Activated CD8-positive, alpha-beta T cell treated with anti-CD3 and anti-CD28 coated beads, Interleukin-2, amount 10 ng/mL, durations not matched to agents 7 days and 5 days (primary cell): ENCODE measurements at regions not wholly inside any gene's neighbourhood (a gene's known extent, or its start where the extent isn't known, plus 50 kb on each side); places are given as distances from the start of the nearest gene placed in this dataset.

Experiments
- ATAC-seq: fragments of 150-1000 bp; cut with Tn5 transposase; one replicate; pipeline ENCODE4 v1.10.0; 2021; ENCODE audit warnings: moderate library complexity
- CTCF ChIA-PET: fragments of 350-600 bp; sonication (Branson Sonifier 250); formaldehyde crosslinking; loops from one replicate; lab custom pipeline; 2021; ENCODE audit warnings: antibody characterized with exemption; lab: Charles Lee
- POLR2A ChIA-PET: fragments of 350-600 bp; sonication (Branson Sonifier 250); formaldehyde crosslinking; loops from one replicate; lab custom pipeline; 2021; ENCODE audit warnings: antibody characterized with exemption; lab: Charles Lee
- DNase-seq: peaks from one replicate; pipeline ENCODE4 v3.0.0-alpha.2; 2020
- H3K27ac Mint-ChIP-seq: one replicate; pipeline ENCODE4 v1.8.0; 2021; ENCODE audit warnings: mild to moderate bottlenecking, mixed read lengths
- H3K27me3 Mint-ChIP-seq: one replicate; pipeline ENCODE4 v1.8.0; 2021; ENCODE audit warnings: low read depth, mixed read lengths
- H3K36me3 Mint-ChIP-seq: one replicate; pipeline ENCODE4 v1.8.0; 2021; ENCODE audit warnings: low read depth, mixed read lengths
- H3K4me1 Mint-ChIP-seq: one replicate; pipeline ENCODE4 v1.8.0; 2021; ENCODE audit warnings: low read depth, mixed read lengths
- H3K4me3 Mint-ChIP-seq: one replicate; pipeline ENCODE4 v1.8.0; 2021; ENCODE audit warnings: mild to moderate bottlenecking, mixed read lengths
- H3K9me3 Mint-ChIP-seq: one replicate; pipeline ENCODE4 v1.8.0; 2022; ENCODE audit warnings: mixed read lengths; ENCODE audit not compliant: insufficient read depth

GRCh38 chr11:11016943-11017342 lies 159.1 kb upstream of the ZBED5 start:
- no peak overlapping the region for H3K4me3 Mint-ChIP-seq
- peaks cover 24% of the 10 kb centered on the region for H3K27me3 Mint-ChIP-seq
- H3K4me1 Mint-ChIP-seq, result no peaks in the 10 kb centered on the region
- H3K9me3 Mint-ChIP-seq, result no peaks in the 10 kb centered on the region
- no peak overlapping the region for H3K27ac Mint-ChIP-seq
- POLR2A ChIA-PET, result no interaction called here
- DNase-seq (no peak), ATAC-seq (no peak)
- CTCF ChIA-PET, result no interaction called here
- no peaks in the 10 kb centered on the region for H3K36me3 Mint-ChIP-seq

DNA sequence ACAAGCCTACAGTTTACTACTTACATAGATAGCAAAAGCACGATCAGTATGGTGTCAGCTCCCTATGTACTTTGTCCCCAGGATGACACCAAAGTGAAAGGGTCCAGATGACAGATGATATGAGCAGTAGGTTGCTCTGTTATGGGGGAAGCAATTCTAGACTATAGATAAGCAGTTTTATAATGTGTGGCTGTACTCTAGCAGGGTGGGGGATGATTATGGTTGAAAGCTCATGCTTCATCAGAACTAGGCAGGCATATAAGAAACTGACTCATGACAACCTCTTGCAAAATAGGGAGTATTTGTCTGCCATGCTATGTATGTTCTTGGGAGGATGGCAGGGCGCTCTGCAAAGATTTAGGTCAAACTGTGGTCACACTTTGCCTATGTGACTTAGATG lies 158.2 kb upstream of the ZBED5 start:
- DNase-seq (no peak), ATAC-seq (no peak)
- H3K27ac Mint-ChIP-seq, result no peak overlapping the region
- no peaks in the 10 kb centered on the region for H3K4me1 Mint-ChIP-seq
- H3K9me3 Mint-ChIP-seq, result no peaks in the 10 kb centered on the region
- H3K27me3 Mint-ChIP-seq, result peaks cover 27% of the 10 kb centered on the region
- POLR2A ChIA-PET, result no interaction called here
- CTCF ChIA-PET, result interaction anchor here (0.8 to 2.8 kb wide), 7 partner anchors 11 to 223 kb away, joined by 3 to 14 read pairs (median 3); no protein-coding TSS in a partner anchor
- H3K4me3 Mint-ChIP-seq, result no peak overlapping the region
- H3K36me3 Mint-ChIP-seq, result no peaks in the 10 kb centered on the region

GRCh38 chr11:11011617-11012016 lies 153.8 kb upstream of the ZBED5 start:
- no peaks in the 10 kb centered on the region for H3K36me3 Mint-ChIP-seq
- CTCF ChIA-PET, result interaction anchor here (1.1 to 1.7 kb wide), 2 partner anchors 9 to 16 kb away, joined by 3 to 4 read pairs; no protein-coding TSS in a partner anchor
- DNase-seq (no peak), ATAC-seq (no peak)
- no peaks in the 10 kb centered on the region for H3K4me1 Mint-ChIP-seq
- H3K27ac Mint-ChIP-seq, result no peak overlapping the region
- no peak overlapping the region for H3K4me3 Mint-ChIP-seq
- no peaks in the 10 kb centered on the region for H3K9me3 Mint-ChIP-seq
- POLR2A ChIA-PET, result no interaction called here
- peaks cover 49% of the 10 kb centered on the region for H3K27me3 Mint-ChIP-seq

GRCh38 chr11:11010624-11011127 lies 152.8 kb upstream of the ZBED5 start:
- no peak for ATAC-seq
- ChIA-PET POLR2A (no interaction called here), CTCF (interaction anchor here (1.1 to 2.4 kb wide), 4 partner anchors 10 to 218 kb away, joined by 3 to 7 read pairs (median 6); no protein-coding TSS in a partner anchor)
- H3K27ac Mint-ChIP-seq, result no peak overlapping the region
- no peak for DNase-seq
- H3K27me3 Mint-ChIP-seq, result peaks cover 53% of the 10 kb centered on the region
- no peak overlapping the region for H3K4me3 Mint-ChIP-seq
- no peaks in the 10 kb centered on the region for H3K9me3 Mint-ChIP-seq
- no peaks in the 10 kb centered on the region for H3K36me3 Mint-ChIP-seq
- H3K4me1 Mint-ChIP-seq, result no peaks in the 10 kb centered on the region

GRCh38 chr11:11009179-11009578 lies 151.3 kb upstream of the ZBED5 start:
- no peak overlapping the region for H3K27ac Mint-ChIP-seq
- H3K4me3 Mint-ChIP-seq, result no peak overlapping the region
- no peak for DNase-seq
- peaks cover 59% of the 10 kb centered on the region for H3K27me3 Mint-ChIP-seq
- ATAC-seq, result no peak
- POLR2A ChIA-PET, result no interaction called here
- no peaks in the 10 kb centered on the region for H3K4me1 Mint-ChIP-seq
- no peaks in the 10 kb centered on the region for H3K36me3 Mint-ChIP-seq
- CTCF ChIA-PET, result interaction anchor here (1.9 to 2.4 kb wide), 2 partner anchors 75 to 217 kb away, joined by 7 read pairs; no protein-coding TSS in a partner anchor
- no peaks in the 10 kb centered on the region for H3K9me3 Mint-ChIP-seq

DNA sequence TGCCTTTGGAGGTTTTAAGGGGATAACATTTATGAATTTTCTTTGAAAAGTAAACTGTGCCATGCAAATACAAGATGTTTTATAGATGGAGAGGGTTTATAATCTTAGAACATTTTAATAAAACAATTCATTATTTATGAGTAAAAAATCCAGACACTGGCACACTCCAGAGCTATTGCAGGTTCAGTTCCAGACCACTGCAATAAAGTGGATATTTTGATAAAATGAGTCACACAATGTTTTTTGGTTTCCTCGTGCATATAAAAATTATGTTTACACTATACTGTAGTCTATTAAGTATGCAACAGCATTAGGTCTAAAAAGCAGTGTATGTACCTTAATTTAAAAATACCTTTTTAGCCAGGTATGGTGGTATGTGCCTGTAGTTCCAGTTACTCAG lies 146.2 kb upstream of the ZBED5 start:
- H3K36me3 Mint-ChIP-seq, result no peaks in the 10 kb centered on the region
- POLR2A ChIA-PET, result no interaction called here
- ATAC-seq, result no peak
- no peak overlapping the region for H3K4me3 Mint-ChIP-seq
- CTCF ChIA-PET, result no interaction called here
- H3K4me1 Mint-ChIP-seq, result no peaks in the 10 kb centered on the region
- H3K27me3 Mint-ChIP-seq, result peaks cover 46% of the 10 kb centered on the region
- no peak for DNase-seq
- H3K9me3 Mint-ChIP-seq, result no peaks in the 10 kb centered on the region
- H3K27ac Mint-ChIP-seq, result no peak overlapping the region

GRCh38 chr11:11003226-11003625 lies 145.4 kb upstream of the ZBED5 start:
- Mint-ChIP-seq H3K9me3 (no peaks in the 10 kb centered on the region), H3K4me3 (no peak overlapping the region), H3K4me1 (no peaks in the 10 kb centered on the region), H3K27ac (no peak overlapping the region), H3K27me3 (peaks cover 43% of the 10 kb centered on the region), H3K36me3 (no peaks in the 10 kb centered on the region)
- POLR2A ChIA-PET, result interaction anchor here (0.7 kb wide), 1 partner anchor 23 kb away, joined by 3 read pairs; no protein-coding TSS in a partner anchor
- DNase-seq, result no peak
- CTCF ChIA-PET, result interaction anchor here (1.3 to 1.4 kb wide), 2 partner anchors 25 to 210 kb away, joined by 3 to 5 read pairs; no protein-coding TSS in a partner anchor
- no peak for ATAC-seq

DNA sequence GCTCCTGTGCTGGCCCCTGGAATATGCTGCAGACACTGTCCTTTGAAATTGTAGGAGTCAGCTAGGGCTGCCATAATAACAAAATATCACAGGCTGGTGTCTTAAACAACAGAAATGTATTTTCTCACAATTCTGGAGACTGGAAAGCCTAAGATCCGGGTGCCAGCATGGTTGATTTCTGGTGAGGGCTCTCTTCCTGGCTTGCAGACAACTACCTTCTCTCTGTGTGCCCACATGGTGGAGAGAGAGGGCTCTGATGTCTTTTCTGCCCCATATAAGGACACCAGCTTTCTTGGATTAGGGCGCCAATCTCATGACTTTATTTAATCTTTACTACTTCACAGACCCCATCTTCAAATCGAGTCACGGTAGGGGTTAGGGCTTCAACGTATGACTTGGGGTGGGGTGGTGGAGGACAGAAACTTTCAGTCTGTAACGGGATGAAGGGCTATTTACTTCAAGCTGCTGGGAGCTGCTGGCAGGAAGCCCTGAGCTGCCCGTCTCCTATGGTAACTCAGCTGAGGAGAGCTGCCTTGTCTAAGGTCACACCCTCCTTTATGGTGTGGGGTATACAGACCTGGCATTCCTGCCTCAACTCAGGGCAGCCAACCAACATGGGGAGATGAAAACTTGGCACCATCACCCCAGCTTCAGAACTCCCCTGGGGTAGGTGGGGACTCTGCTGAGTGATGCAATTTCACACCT lies 142.9 kb upstream of the ZBED5 start:
- ChIA-PET CTCF (interaction anchor here (1.8 kb wide), 1 partner anchor 208 kb away, joined by 5 read pairs; no protein-coding TSS in a partner anchor), POLR2A (no interaction called here)
- no peaks in the 10 kb centered on the region for H3K4me1 Mint-ChIP-seq
- H3K27ac Mint-ChIP-seq, result no peak overlapping the region
- no peak for DNase-seq
- peaks cover 34% of the 10 kb centered on the region for H3K27me3 Mint-ChIP-seq
- no peak for ATAC-seq
- no peaks in the 10 kb centered on the region for H3K36me3 Mint-ChIP-seq
- H3K9me3 Mint-ChIP-seq, result no peaks in the 10 kb centered on the region
- H3K4me3 Mint-ChIP-seq, result no peak overlapping the region

- ChIA-PET CTCF (interaction anchor here (1.1 kb wide), 1 partner anchor 29 kb away, joined by 3 read pairs; no protein-coding TSS in a partner anchor), POLR2A (no interaction called here)
- ATAC-seq (no peak), DNase-seq (no peak)
- Mint-ChIP-seq H3K4me1 (no peaks in the 10 kb centered on the region), H3K27ac (no peak overlapping the region), H3K27me3 (peaks cover 25% of the 10 kb centered on the region), H3K9me3 (no peaks in the 10 kb centered on the region), H3K4me3 (no peak overlapping the region), H3K36me3 (no peaks in the 10 kb centered on the region)
These were observed 140.8 kb upstream of the ZBED5 start for GRCh38 chr11:10998674-10999073.

DNA sequence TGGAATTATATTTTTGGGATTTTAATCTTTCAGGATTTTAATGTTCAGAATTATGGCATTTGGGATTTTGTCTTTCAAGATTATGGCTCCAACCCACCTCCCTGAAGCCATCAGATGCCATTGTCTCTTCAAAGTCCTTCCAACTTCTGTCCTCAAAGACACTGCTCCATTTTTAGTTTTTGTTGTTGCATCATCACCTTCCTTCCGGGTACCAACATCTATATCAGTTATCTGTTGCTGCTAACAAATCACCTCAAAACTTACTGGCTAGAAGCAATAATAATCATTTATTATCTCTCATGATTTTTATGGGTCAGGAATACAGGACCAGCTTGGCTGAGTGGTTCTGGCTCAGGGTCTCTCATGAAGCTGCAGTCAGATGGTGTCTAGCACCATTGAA lies 138.8 kb upstream of the ZBED5 start:
- Mint-ChIP-seq H3K9me3 (no peaks in the 10 kb centered on the region), H3K27me3 (peaks cover 17% of the 10 kb centered on the region), H3K27ac (no peak overlapping the region), H3K36me3 (no peaks in the 10 kb centered on the region), H3K4me1 (no peaks in the 10 kb centered on the region), H3K4me3 (no peak overlapping the region)
- CTCF ChIA-PET, result no interaction called here
- POLR2A ChIA-PET, result no interaction called here
- DNase-seq (no peak), ATAC-seq (no peak)

GRCh38 chr11:10993640-10994039 lies 135.8 kb upstream of the ZBED5 start:
- Mint-ChIP-seq H3K36me3 (no peaks in the 10 kb centered on the region), H3K27me3 (peaks cover 15% of the 10 kb centered on the region), H3K9me3 (no peaks in the 10 kb centered on the region), H3K4me3 (no peak overlapping the region), H3K4me1 (no peaks in the 10 kb centered on the region), H3K27ac (no peak overlapping the region)
- ATAC-seq (no peak), DNase-seq (no peak)
- CTCF ChIA-PET, result no interaction called here
- POLR2A ChIA-PET, result no interaction called here

- H3K4me3 Mint-ChIP-seq, result no peak overlapping the region
- DNase-seq, result no peak
- H3K27me3 Mint-ChIP-seq, result peaks cover 14% of the 10 kb centered on the region
- H3K9me3 Mint-ChIP-seq, result no peaks in the 10 kb centered on the region
- H3K27ac Mint-ChIP-seq, result no peak overlapping the region
- CTCF ChIA-PET, result no interaction called here
- no peak for ATAC-seq
- H3K4me1 Mint-ChIP-seq, result no peaks in the 10 kb centered on the region
- no peaks in the 10 kb centered on the region for H3K36me3 Mint-ChIP-seq
- POLR2A ChIA-PET, result no interaction called here
These were observed 135.3 kb upstream of the ZBED5 start for GRCh38 chr11:10993186-10993585.
